Endothelial cell of umbilical vein (primary cell): ENCODE measurements at regions not wholly inside any gene's neighbourhood (a gene's known extent, or its start where the extent isn't known, plus 50 kb on each side); places are given as distances from the start of the nearest gene placed in this dataset.

ENCODE experiments used
- BruUV-seq: library from RNA; stranded (reverse); fragments of 400-500 nt; replicated peaks from 2 replicates; lab custom pipeline; 2021; lab: Mats Ljungman, UMichigan
- CTCF ChIA-PET: fragments of 300-600, 350-600 bp; sonication (Branson Sonifier 250); formaldehyde crosslinking; loops from one replicate; lab custom pipeline; 2021; ENCODE audit warnings: antibody characterized with exemption, inconsistent platforms; lab: Charles Lee
- POLR2A ChIA-PET: fragments of 300-600, 350-600 bp; sonication (Branson Sonifier 250); formaldehyde crosslinking; loops from one replicate; lab custom pipeline; 2021; ENCODE audit warnings: antibody characterized with exemption, inconsistent platforms; lab: Charles Lee
- DNase-seq: peaks from one replicate; pipeline ENCODE4 v3.0.0-alpha.2; 2011; ENCODE audit warnings: low read depth, low spot score
- FAIRE-seq: peaks from 2 replicates; lab custom pipeline; 2011; peaks lifted over from hg19 to GRCh38; lab: Jason Lieb, UNC
- H2AFZ ChIP-seq: 2 replicates; pipeline ENCODE4 v1.6.0; 2012; ENCODE audit warnings: low read depth, low read length, control low read depth, inconsistent platforms
- H3K27ac ChIP-seq: 2 replicates; pipeline ENCODE4 v1.5.1; 2011; ENCODE audit warnings: low read depth, mild to moderate bottlenecking, control low read depth, low read length, moderate library complexity; ENCODE audit not compliant: insufficient read depth
- H3K27me3 ChIP-seq, 2 experiments: 2 replicates each; pipeline versions ENCODE4 v1.6.0 to v1.6.1; 2011; ENCODE audit warnings: low read length in 2 of 2, mixed read lengths in 1 of 2; ENCODE audit not compliant: control insufficient read depth in 2 of 2, insufficient read depth in 2 of 2
- H3K36me3 ChIP-seq, 2 experiments: 2 replicates in 1 of 2; 3 replicates in 1 of 2; pipeline ENCODE4 v1.5.1; 2011; ENCODE audit warnings: low read length in 2 of 2, mild to moderate bottlenecking in 1 of 2, moderate library complexity in 1 of 2; ENCODE audit not compliant: control insufficient read depth in 2 of 2, insufficient read depth in 2 of 2; ENCODE audit errors: extremely low read depth in 1 of 2
- H3K4me1 ChIP-seq: 3 replicates; pipeline ENCODE4 v1.5.1; 2011; ENCODE audit warnings: mild to moderate bottlenecking, low read length; ENCODE audit not compliant: control insufficient read depth, insufficient read depth; ENCODE audit errors: extremely low read depth
- H3K4me2 ChIP-seq: 2 replicates; pipeline ENCODE4 v1.6.1; 2011; ENCODE audit warnings: low read length, control low read depth, mixed read lengths; ENCODE audit not compliant: insufficient read depth
- H3K4me3 ChIP-seq, 3 experiments: fragments of 200-600 bp in 1 of 3; sonication (generic), shearing (Covaris generic) in 1 of 3; replicated peaks in 1 of 3; 2 replicates each; pipeline ENCODE4 v1.5.1; 2011 to 2016; ENCODE audit warnings: control low read depth in 3 of 3, low read length in 3 of 3, mild to moderate bottlenecking in 2 of 3, inconsistent platforms in 1 of 3, low read depth in 1 of 3, moderate library complexity in 1 of 3; ENCODE audit not compliant: insufficient read depth in 1 of 3
- H3K79me2 ChIP-seq: 2 replicates; pipeline ENCODE4 v1.6.0; 2012; ENCODE audit warnings: low read length, inconsistent platforms; ENCODE audit not compliant: control insufficient read depth, insufficient read depth
- H3K9ac ChIP-seq: replicated peaks from 2 replicates; pipeline ENCODE3; 2011; ENCODE audit warnings: low read length, control low read depth; ENCODE audit not compliant: insufficient read depth; ENCODE audit errors: extremely low read depth
- H3K9me1 ChIP-seq: replicated peaks from 3 replicates; pipeline ENCODE4 v1.6.0; 2011; ENCODE audit warnings: mild to moderate bottlenecking, low read length; ENCODE audit not compliant: control insufficient read depth, insufficient read depth; ENCODE audit errors: extremely low read depth
- H3K9me3 ChIP-seq: replicated peaks from 2 replicates; pipeline ENCODE4 v1.5.1; 2012; ENCODE audit warnings: low read length, inconsistent platforms; ENCODE audit not compliant: control insufficient read depth, insufficient read depth
- H4K20me1 ChIP-seq: replicated peaks from 2 replicates; pipeline ENCODE3; 2011; ENCODE audit warnings: mild to moderate bottlenecking, low read length; ENCODE audit not compliant: control insufficient read depth, insufficient read depth; ENCODE audit errors: extremely low read depth
- CTCF ChIP-seq, 2 donors: IDR thresholded peaks; 1 replicate in 1 of 2; 2 replicates in 1 of 2; pipeline ENCODE4 v1.5.1; 2011; ENCODE audit warnings: low read length in 2 of 2, mild to moderate bottlenecking in 2 of 2, moderate library complexity in 2 of 2, control low read depth in 1 of 2, inconsistent platforms in 1 of 2, low read depth in 1 of 2; ENCODE audit not compliant: insufficient read depth in 1 of 2; ENCODE audit errors: extremely low read depth in 1 of 2
- EZH2 ChIP-seq: IDR thresholded peaks from 2 replicates; pipeline ENCODE4 v1.6.1; 2012; ENCODE audit warnings: borderline replicate concordance, low read depth, mild to moderate bottlenecking, moderate library complexity, low read length, inconsistent platforms; ENCODE audit not compliant: severe bottlenecking
- FOS ChIP-seq: IDR thresholded peaks from 2 replicates; pipeline ENCODE4 v1.6.1; 2011; ENCODE audit warnings: mild to moderate bottlenecking, low read length, moderate library complexity, borderline replicate concordance; ENCODE audit not compliant: insufficient read depth
- GATA2 ChIP-seq: IDR thresholded peaks from 2 replicates; pipeline ENCODE4 v1.7.0; 2011; ENCODE audit warnings: low read depth, mild to moderate bottlenecking, moderate library complexity, mixed read lengths, low read length; ENCODE audit not compliant: insufficient read length, insufficient read depth
- MAX ChIP-seq: IDR thresholded peaks from 2 replicates; pipeline ENCODE4 v1.6.1; 2011; ENCODE audit not compliant: insufficient read depth, insufficient read length
- MYC ChIP-seq: IDR thresholded peaks from one replicate; pipeline ENCODE4 v1.6.1; 2011; ENCODE audit warnings: mild to moderate bottlenecking, low read depth, low read length
- POLR2A ChIP-seq: IDR thresholded peaks from 2 replicates; pipeline ENCODE4 v1.6.1; 2012; ENCODE audit warnings: low read depth, mild to moderate bottlenecking, control low read depth, low read length
- POLR2AphosphoS5 ChIP-seq: IDR thresholded peaks from 2 replicates; pipeline ENCODE4 v1.6.1; 2012; ENCODE audit warnings: low read depth, mild to moderate bottlenecking, control low read depth, low read length, moderate library complexity; ENCODE audit not compliant: insufficient read depth
- dilution Hi-C: fragments of 300-500 bp; cut with MboI; formaldehyde crosslinking; loops from one replicate; pipeline ENCODE4 v1.15.0; 2019; ENCODE audit warnings: low sequenced_read_pairs; ENCODE audit not compliant: extremely low pct_ligation_motif_present
- intact Hi-C: fragments of 100-400 bp; cut with micrococcal nuclease; formaldehyde crosslinking; loops from one replicate; pipeline ENCODE4 v1.10.0; 2022

GRCh38 chr10:118977835-118978234 is 51.7 kb upstream of the NANOS1 start:
- intact Hi-C loops = no loop called here
- no TSS peak for BruUV-seq

More at GRCh38 chr10:118977835-118978234, 51.7 kb upstream of the NANOS1 start:
- Histone ChIP-seq H3K4me3 (no peak overlapping the region), H4K20me1 (no peaks in the 10 kb centered on the region), H3K9me1 (no peaks in the 10 kb centered on the region), H3K9me3 (no peaks in the 10 kb centered on the region), H3K79me2 (no peaks in the 10 kb centered on the region), H3K36me3 (no peaks in the 10 kb centered on the region), H2AFZ (no peak overlapping the region), H3K4me1 (no peaks in the 10 kb centered on the region), H3K9ac (no peak overlapping the region), H3K27ac (no peak overlapping the region), H3K4me2 (no peak overlapping the region), H3K27me3 (peaks cover 0 to 6% of the 10 kb centered on the region in 2 experiments)
- TF ChIP-seq CTCF (IDR thresholded peaks at IDR 0.05; ENCODE audit: extremely low read depth in 1 of 2, insufficient read depth in 1 of 2, low read depth in 1 of 2, low read length in 2 of 2) (no peak), POLR2AphosphoS5 (no peak), GATA2 (no peak), POLR2A (no peak), MAX (no peak), MYC (no peak), FOS (no peak), EZH2 (no peak)
- DNase-seq (no peak), FAIRE-seq (no peak)
- dilution Hi-C loops = no loop called here
- ChIA-PET POLR2A (no interaction called here), CTCF (no interaction called here)
